ENCODE measurements at regions not wholly inside any gene's neighbourhood (a gene's known extent, or its start where the extent isn't known, plus 50 kb on each side); places are given as distances from the start of the nearest gene placed in this dataset.

DNA sequence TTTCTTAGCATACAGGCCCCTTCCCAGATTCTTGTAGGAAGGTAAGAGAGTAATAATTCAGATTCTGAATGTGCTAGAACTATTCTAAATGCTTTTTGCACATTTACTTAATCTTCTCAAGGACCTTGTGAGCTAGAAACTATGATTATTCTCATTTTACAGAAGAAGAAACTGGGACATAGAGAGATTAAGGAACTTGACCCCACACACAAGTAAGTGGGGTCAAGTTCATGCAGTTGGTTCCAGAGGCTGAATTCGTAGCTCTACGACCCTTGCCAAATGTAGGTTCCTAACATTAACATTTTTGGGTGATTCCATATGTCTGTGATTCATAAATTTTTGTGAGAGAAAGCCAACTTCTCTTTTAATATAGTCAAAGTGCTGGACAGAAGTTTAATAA, 238.1 kb downstream of the LACC1 start:
- Histone ChIP-seq H3K27ac (ENCODE audit: low read depth in 2 of 2, low read length in 1 of 2) (no peak overlapping the region), H3K9me3 (ENCODE audit: control insufficient read depth in 2 of 2, insufficient read depth in 1 of 2, low read depth in 1 of 2, low read length in 1 of 2) (no peaks in the 10 kb centered on the region), H3K36me3 (ENCODE audit: control insufficient read depth in 2 of 2, insufficient read depth in 2 of 2, low read length in 1 of 2) (no peaks in the 10 kb centered on the region), H3K4me1 (ENCODE audit: control insufficient read depth in 2 of 2, insufficient read depth in 2 of 2, low read length in 1 of 2) (peaks cover 0 to 3% of the 10 kb centered on the region in 2 donors), H3K27me3 (ENCODE audit: control insufficient read depth in 1 of 2, insufficient read depth in 2 of 2, low read length in 2 of 2) (no peaks in the 10 kb centered on the region), H3K4me3 (ENCODE audit: low read depth in 1 of 2, low read length in 2 of 2) (no peak overlapping the region)
- 71 to 85% methylated on average over 2 of the region's 2 CpGs for WGBS, 2 donors

DNA sequence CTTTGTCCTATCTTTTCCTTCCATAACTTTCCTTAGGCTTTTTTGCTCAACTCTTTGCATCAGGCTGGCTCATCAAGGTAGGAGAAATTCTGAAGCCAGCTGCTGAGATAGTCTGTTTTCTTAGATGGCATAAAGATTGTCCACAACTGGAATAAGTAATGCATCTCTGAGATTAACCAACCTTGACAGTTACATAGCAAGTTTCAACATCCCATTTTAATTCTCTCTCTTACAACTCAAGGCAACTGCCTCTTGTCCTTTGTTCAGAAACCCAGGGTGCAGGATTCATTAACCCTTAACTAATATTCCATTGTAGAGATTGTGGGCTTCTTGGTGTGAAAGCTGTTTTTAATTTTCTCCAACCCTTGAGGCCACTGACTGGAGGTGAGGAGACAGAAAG, 239.2 kb downstream of the LACC1 start:
- H3K27ac ChIP-seq (ENCODE audit: low read depth in 2 of 2, low read length in 1 of 2): no peak overlapping the region
- H3K4me3 ChIP-seq (ENCODE audit: low read depth in 1 of 2, low read length in 2 of 2): no peak overlapping the region
- H3K4me1 ChIP-seq (ENCODE audit: control insufficient read depth in 2 of 2, insufficient read depth in 2 of 2, low read length in 1 of 2): peaks cover 0 to 3% of the 10 kb centered on the region in 2 donors
- no peaks in the 10 kb centered on the region for H3K9me3 ChIP-seq (ENCODE audit: control insufficient read depth in 2 of 2, insufficient read depth in 1 of 2, low read depth in 1 of 2, low read length in 1 of 2)
- H3K36me3 ChIP-seq (ENCODE audit: control insufficient read depth in 2 of 2, insufficient read depth in 2 of 2, low read length in 1 of 2): no peaks in the 10 kb centered on the region
- no peaks in the 10 kb centered on the region for H3K27me3 ChIP-seq (ENCODE audit: control insufficient read depth in 1 of 2, insufficient read depth in 2 of 2, low read length in 2 of 2)

- H3K9me3 ChIP-seq (ENCODE audit: control insufficient read depth in 2 of 2, insufficient read depth in 1 of 2, low read depth in 1 of 2, low read length in 1 of 2): no peaks in the 10 kb centered on the region
- H3K4me1 ChIP-seq (ENCODE audit: control insufficient read depth in 2 of 2, insufficient read depth in 2 of 2, low read length in 1 of 2): peaks cover 0 to 3% of the 10 kb centered on the region in 2 donors
- H3K27ac ChIP-seq (ENCODE audit: low read depth in 2 of 2, low read length in 1 of 2): no peak overlapping the region
- H3K27me3 ChIP-seq (ENCODE audit: control insufficient read depth in 1 of 2, insufficient read depth in 2 of 2, low read length in 2 of 2): no peaks in the 10 kb centered on the region
- no peaks in the 10 kb centered on the region for H3K36me3 ChIP-seq (ENCODE audit: control insufficient read depth in 2 of 2, insufficient read depth in 2 of 2, low read length in 1 of 2)
- no peak overlapping the region for H3K4me3 ChIP-seq (ENCODE audit: low read depth in 1 of 2, low read length in 2 of 2)
- WGBS, 2 donors: 56 to 60% methylated on average over 2 of the region's 2 CpGs
These were observed 240.3 kb downstream of the LACC1 start for GRCh38 chr13:44120043-44120442.

DNA sequence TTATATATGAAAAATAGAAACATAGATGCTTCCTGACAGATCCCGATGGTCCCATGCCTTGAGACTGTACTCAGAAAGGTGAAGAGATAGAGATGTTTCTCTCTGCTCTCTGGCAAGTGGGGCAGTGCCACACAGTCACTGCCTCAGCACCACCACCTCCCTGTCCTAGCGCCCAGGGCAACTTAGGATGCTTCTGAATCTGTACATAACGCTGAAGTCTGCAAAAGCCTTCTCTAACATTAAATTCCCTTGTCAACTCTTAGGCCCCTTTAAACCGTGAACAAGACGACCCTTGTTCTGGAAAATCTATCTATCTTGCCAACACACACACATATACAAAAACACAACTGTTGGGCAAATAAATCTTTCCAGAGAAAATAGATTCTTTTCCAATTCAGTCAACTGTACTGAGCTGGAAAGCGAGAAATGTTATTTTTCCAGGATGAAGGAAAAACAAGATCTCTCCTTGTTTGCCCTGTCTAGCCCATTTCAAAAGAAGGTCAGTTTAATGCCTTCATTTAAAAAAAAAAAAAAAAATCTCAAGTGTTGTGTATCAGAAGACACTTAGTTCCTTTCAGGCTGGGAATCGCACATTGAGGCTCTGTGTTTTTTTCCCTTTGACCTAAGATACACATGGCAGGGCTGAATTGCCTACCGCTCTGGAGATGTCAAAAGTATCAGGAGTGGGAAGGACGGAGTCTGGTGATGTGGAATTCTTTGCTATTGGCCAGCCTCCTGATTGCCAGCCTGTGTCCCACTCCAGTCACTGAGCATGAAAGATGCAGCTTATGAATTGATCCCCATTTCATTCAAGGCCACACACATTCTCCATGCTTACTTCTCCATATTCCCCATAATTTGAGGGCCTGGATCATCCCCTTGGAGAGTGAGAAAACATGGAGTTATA, 241.4 kb downstream of the LACC1 start:
- H3K27me3 ChIP-seq (ENCODE audit: control insufficient read depth in 1 of 2, insufficient read depth in 2 of 2, low read length in 2 of 2): no peaks in the 10 kb centered on the region
- H3K4me1 ChIP-seq (ENCODE audit: control insufficient read depth in 2 of 2, insufficient read depth in 2 of 2, low read length in 1 of 2): peaks cover 0 to 3% of the 10 kb centered on the region in 2 donors
- WGBS, 2 donors: 85 to 87% methylated on average over 9 of the region's 9 CpGs
- no peak overlapping the region for H3K27ac ChIP-seq (ENCODE audit: low read depth in 2 of 2, low read length in 1 of 2)
- no peaks in the 10 kb centered on the region for H3K36me3 ChIP-seq (ENCODE audit: control insufficient read depth in 2 of 2, insufficient read depth in 2 of 2, low read length in 1 of 2)
- H3K9me3 ChIP-seq (ENCODE audit: control insufficient read depth in 2 of 2, insufficient read depth in 1 of 2, low read depth in 1 of 2, low read length in 1 of 2): no peaks in the 10 kb centered on the region
- no peak overlapping the region for H3K4me3 ChIP-seq (ENCODE audit: low read depth in 1 of 2, low read length in 2 of 2)

GRCh38 chr13:44124352-44124751, 244.6 kb downstream of the LACC1 start:
- Histone ChIP-seq H3K9me3 (ENCODE audit: control insufficient read depth in 2 of 2, insufficient read depth in 1 of 2, low read depth in 1 of 2, low read length in 1 of 2) (no peaks in the 10 kb centered on the region), H3K27ac (ENCODE audit: low read depth in 2 of 2, low read length in 1 of 2) (no peak overlapping the region), H3K27me3 (ENCODE audit: control insufficient read depth in 1 of 2, insufficient read depth in 2 of 2, low read length in 2 of 2) (no peaks in the 10 kb centered on the region), H3K36me3 (ENCODE audit: control insufficient read depth in 2 of 2, insufficient read depth in 2 of 2, low read length in 1 of 2) (no peaks in the 10 kb centered on the region), H3K4me1 (ENCODE audit: control insufficient read depth in 2 of 2, insufficient read depth in 2 of 2, low read length in 1 of 2) (no peaks in the 10 kb centered on the region), H3K4me3 (ENCODE audit: low read depth in 1 of 2, low read length in 2 of 2) (no peak overlapping the region)
- 72 to 87% methylated on average over 1 of the region's 1 CpG for WGBS, 2 donors

- no peak overlapping the region for H3K27ac ChIP-seq (ENCODE audit: low read depth in 2 of 2, low read length in 1 of 2)
- no peaks in the 10 kb centered on the region for H3K4me1 ChIP-seq (ENCODE audit: control insufficient read depth in 2 of 2, insufficient read depth in 2 of 2, low read length in 1 of 2)
- no peaks in the 10 kb centered on the region for H3K9me3 ChIP-seq (ENCODE audit: control insufficient read depth in 2 of 2, insufficient read depth in 1 of 2, low read depth in 1 of 2, low read length in 1 of 2)
- H3K27me3 ChIP-seq (ENCODE audit: control insufficient read depth in 1 of 2, insufficient read depth in 2 of 2, low read length in 2 of 2): no peaks in the 10 kb centered on the region
- H3K4me3 ChIP-seq (ENCODE audit: low read depth in 1 of 2, low read length in 2 of 2): no peak overlapping the region
- WGBS, 2 donors: 87 to 89% methylated on average over 3 of the region's 3 CpGs
- no peaks in the 10 kb centered on the region for H3K36me3 ChIP-seq (ENCODE audit: control insufficient read depth in 2 of 2, insufficient read depth in 2 of 2, low read length in 1 of 2)
These were observed 246.3 kb downstream of the LACC1 start for GRCh38 chr13:44125943-44126469.

DNA sequence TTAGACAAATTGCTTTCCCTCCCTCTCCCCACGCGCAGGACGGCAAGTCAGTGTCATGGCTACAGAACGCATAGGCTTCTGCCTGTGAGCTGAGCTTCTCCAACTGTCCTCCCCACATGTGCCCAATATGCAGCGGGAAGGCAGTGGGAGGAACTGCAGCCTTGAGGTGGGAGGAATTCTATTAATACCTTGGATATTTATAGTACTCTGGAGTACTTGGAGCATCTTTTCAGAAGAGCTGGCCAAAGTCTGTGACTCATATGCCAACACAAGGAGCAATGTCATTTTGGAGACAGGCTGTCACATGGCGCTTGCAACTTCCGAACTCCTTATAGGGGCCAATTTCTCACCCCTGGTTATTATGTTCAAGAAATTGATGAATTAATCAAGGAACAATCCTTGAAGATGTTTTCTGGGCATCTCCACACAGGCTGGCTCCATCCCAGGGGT, 245.0 kb upstream of the SERP2 start:
- Histone ChIP-seq H3K4me1 (ENCODE audit: control insufficient read depth in 2 of 2, insufficient read depth in 2 of 2, low read length in 1 of 2) (no peaks in the 10 kb centered on the region), H3K27ac (ENCODE audit: low read depth in 2 of 2, low read length in 1 of 2) (no peak overlapping the region), H3K36me3 (ENCODE audit: control insufficient read depth in 2 of 2, insufficient read depth in 2 of 2, low read length in 1 of 2) (no peaks in the 10 kb centered on the region), H3K27me3 (ENCODE audit: control insufficient read depth in 1 of 2, insufficient read depth in 2 of 2, low read length in 2 of 2) (no peaks in the 10 kb centered on the region), H3K4me3 (ENCODE audit: low read depth in 1 of 2, low read length in 2 of 2) (no peak overlapping the region), H3K9me3 (ENCODE audit: control insufficient read depth in 2 of 2, insufficient read depth in 1 of 2, low read depth in 1 of 2, low read length in 1 of 2) (no peaks in the 10 kb centered on the region)
- 74 to 78% methylated on average over 7 of the region's 7 CpGs for WGBS, 2 donors

GRCh38 chr13:44129418-44129817, 244.2 kb upstream of the SERP2 start:
- no peaks in the 10 kb centered on the region for H3K27me3 ChIP-seq (ENCODE audit: control insufficient read depth in 1 of 2, insufficient read depth in 2 of 2, low read length in 2 of 2)
- no peaks in the 10 kb centered on the region for H3K9me3 ChIP-seq (ENCODE audit: control insufficient read depth in 2 of 2, insufficient read depth in 1 of 2, low read depth in 1 of 2, low read length in 1 of 2)
- no peaks in the 10 kb centered on the region for H3K36me3 ChIP-seq (ENCODE audit: control insufficient read depth in 2 of 2, insufficient read depth in 2 of 2, low read length in 1 of 2)
- 81 to 83% methylated on average over 2 of the region's 2 CpGs for WGBS, 2 donors
- no peaks in the 10 kb centered on the region for H3K4me1 ChIP-seq (ENCODE audit: control insufficient read depth in 2 of 2, insufficient read depth in 2 of 2, low read length in 1 of 2)
- no peak overlapping the region for H3K27ac ChIP-seq (ENCODE audit: low read depth in 2 of 2, low read length in 1 of 2)
- no peak overlapping the region for H3K4me3 ChIP-seq (ENCODE audit: low read depth in 1 of 2, low read length in 2 of 2)

DNA sequence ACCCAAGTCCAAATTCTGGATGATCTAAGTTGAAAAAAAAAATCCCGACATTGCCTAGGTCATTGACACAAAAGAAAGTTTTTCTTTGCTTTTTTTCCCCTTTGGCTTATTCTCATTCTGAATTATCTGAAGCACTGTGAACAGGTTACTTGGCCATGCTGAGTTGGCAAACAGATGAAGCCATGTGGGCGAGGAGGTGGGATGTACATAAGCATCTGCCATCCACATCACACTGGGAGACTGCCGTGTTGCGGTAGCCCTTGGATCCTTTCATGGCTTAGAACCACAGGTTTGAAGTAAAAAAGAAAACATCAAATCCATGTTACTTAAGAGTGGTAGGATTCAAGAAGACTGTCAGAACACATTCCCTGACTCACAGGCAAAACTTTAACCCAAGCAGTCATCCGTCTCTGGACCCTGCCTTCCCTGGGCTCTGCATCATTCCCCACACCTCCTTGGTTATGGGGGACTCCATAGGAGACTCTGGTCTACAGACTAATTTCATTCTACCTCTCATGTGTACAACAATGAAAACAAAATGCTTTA, 242.5 kb upstream of the SERP2 start:
- WGBS, 2 donors: 94% methylated on average over 5 of the region's 5 CpGs
- H3K9me3 ChIP-seq (ENCODE audit: control insufficient read depth in 2 of 2, insufficient read depth in 1 of 2, low read depth in 1 of 2, low read length in 1 of 2): no peaks in the 10 kb centered on the region
- H3K36me3 ChIP-seq (ENCODE audit: control insufficient read depth in 2 of 2, insufficient read depth in 2 of 2, low read length in 1 of 2): no peaks in the 10 kb centered on the region
- no peaks in the 10 kb centered on the region for H3K27me3 ChIP-seq (ENCODE audit: control insufficient read depth in 1 of 2, insufficient read depth in 2 of 2, low read length in 2 of 2)
- no peak overlapping the region for H3K4me3 ChIP-seq (ENCODE audit: low read depth in 1 of 2, low read length in 2 of 2)
- H3K4me1 ChIP-seq (ENCODE audit: control insufficient read depth in 2 of 2, insufficient read depth in 2 of 2, low read length in 1 of 2): no peaks in the 10 kb centered on the region
- no peak overlapping the region for H3K27ac ChIP-seq (ENCODE audit: low read depth in 2 of 2, low read length in 1 of 2)

All from esophagus (tissue), 2 donors.